LNCaP clone FGC (cell line): ENCODE measurements at regions not wholly inside any gene's neighbourhood (a gene's known extent, or its start where the extent isn't known, plus 50 kb on each side); places are given as distances from the start of the nearest gene placed in this dataset.

Experiments used
- DNase-seq: peaks from one replicate; pipeline ENCODE4 v3.0.0-alpha.2; 2011; ENCODE audit warnings: low read depth
- H3K4me3 ChIP-seq: 2 replicates; pipeline ENCODE4 v1.5.1; 2011; ENCODE audit warnings: mild to moderate bottlenecking, low read depth, low read length, control low read depth
- CTCF ChIP-seq: IDR thresholded peaks from 2 replicates; pipeline ENCODE4 v1.5.1; 2012; ENCODE audit warnings: mild to moderate bottlenecking; ENCODE audit not compliant: control insufficient read depth, insufficient read depth; ENCODE audit errors: extremely low read depth

- no peak for TF ChIP-seq CTCF
- DNase-seq, result no peak
- H3K4me3 ChIP-seq, result no peak overlapping the region
These were observed 93.5 kb upstream of the ARRDC4 start for GRCh38 chr15:97866959-97867358.

DNA sequence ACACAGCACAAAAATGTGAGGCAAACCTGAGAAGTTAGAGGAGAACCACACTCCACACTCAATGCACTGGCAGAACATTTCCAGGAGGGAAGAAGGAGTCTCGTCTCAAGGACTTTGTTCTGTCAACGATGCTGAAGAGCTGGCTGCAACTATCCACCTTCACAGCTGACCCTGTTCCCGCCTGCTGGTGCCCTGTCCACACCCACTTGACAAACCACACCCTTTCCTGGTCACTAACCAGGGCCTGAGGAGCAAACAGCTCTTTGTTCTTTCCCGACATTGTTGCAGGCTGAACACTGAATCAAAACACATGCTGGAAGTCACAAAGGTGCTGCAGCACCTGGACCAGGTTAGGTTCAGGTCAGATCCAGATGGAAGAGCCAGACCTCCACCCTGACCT lies 92.6 kb upstream of the ARRDC4 start:
- DNase-seq, result no peak
- no peak for TF ChIP-seq CTCF

GRCh38 chr15:97868981-97869380 lies 91.5 kb upstream of the ARRDC4 start:
- no peak for DNase-seq
- TF ChIP-seq CTCF, result no peak
- H3K4me3 ChIP-seq, result no peak overlapping the region

More for the DNA sequence above, 92.6 kb upstream of the ARRDC4 start:
- no peak overlapping the region for H3K4me3 ChIP-seq

DNA sequence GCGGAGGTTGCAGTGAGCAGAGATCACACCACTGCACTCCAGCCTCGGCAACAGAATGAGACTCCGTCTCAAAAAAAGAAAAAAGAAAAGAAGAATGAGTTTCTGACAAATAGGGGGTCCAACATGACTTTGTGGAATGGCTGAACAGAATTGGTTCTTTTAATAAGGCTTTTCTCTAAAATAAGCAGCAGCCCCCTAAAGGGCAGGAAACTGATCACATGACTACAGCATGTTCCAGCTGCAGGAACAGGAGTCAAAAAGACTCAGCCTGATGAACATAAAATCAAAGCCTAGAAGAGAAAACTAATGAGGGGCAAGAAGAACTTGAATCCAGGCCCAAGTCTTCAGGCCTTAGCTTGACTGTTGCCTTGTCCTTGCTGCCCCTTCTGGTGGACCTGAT lies 89.7 kb upstream of the ARRDC4 start:
- DNase-seq, result no peak
- H3K4me3 ChIP-seq, result no peak overlapping the region
- TF ChIP-seq CTCF, result no peak

GRCh38 chr15:97874139-97874538 lies 86.4 kb upstream of the ARRDC4 start:
- TF ChIP-seq CTCF, result no peak
- no peak for DNase-seq

GRCh38 chr15:97875025-97875512 lies 85.4 kb upstream of the ARRDC4 start:
- no peak for TF ChIP-seq CTCF
- no peak overlapping the region for H3K4me3 ChIP-seq
- DNase-seq, result no peak

More at GRCh38 chr15:97874139-97874538, 86.4 kb upstream of the ARRDC4 start:
- no peak overlapping the region for H3K4me3 ChIP-seq

GRCh38 chr15:97875513-97876280 lies 84.8 kb upstream of the ARRDC4 start:
- DNase-seq, result no peak
- no peak overlapping the region for H3K4me3 ChIP-seq
- TF ChIP-seq CTCF, result no peak
